GM18511 (cell line): ENCODE measurements at regions not wholly inside any gene's neighbourhood (a gene's known extent, or its start where the extent isn't known, plus 50 kb on each side); places are given as distances from the start of the nearest gene placed in this dataset.
"Not testable (repeated sequence)": the region's sequence is repeated elsewhere in the genome, so short reads cannot be mapped to it uniquely, and the experiment has no call there.

Experiments used
- ATAC-seq: cut with Tn5 transposase; IDR thresholded peaks from one replicate; pipeline ENCODE4 v1.9.1; 2021; ENCODE audit warnings: mild to moderate bottlenecking, moderate library complexity; ENCODE audit not compliant: unreplicated experiment

DNA sequence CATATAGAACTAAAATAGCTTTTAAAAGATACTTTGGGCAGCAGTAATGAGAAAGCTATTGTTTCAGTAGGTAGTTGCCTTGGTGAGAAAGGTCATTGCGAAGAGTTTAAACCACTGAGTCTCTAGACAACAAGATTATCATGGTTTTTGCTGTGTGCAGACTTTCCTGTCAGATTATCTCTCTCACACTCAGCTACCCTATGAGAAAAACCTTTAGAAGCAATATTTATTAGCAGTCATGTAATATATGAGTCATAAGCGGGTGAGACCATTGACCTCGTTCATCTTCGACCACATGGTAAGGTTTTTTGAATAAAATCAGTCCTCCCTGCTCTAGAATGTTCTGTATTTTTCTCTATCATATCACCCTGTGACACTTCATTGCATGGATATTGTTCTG lies 59.9 kb downstream of the GPR65 start:
- ATAC-seq = no peak

DNA sequence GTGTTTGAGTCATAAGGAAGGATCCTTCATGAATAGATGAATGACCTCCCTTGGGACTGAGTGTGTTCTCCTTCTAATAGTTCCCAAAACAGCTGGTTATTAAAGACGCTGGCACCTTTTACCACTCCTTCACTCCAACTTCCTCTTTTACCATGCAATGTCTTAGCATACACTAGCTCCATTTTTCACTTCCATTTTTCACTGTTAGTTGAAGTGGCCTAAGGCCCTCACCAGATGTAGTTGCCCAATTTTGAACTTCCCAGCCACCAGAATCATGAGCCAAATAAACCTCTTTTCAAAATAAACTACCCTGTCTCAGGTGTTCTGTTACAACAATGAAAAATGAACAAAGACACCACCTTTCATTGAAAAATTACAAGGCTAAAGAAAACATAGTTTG lies 64.7 kb downstream of the GPR65 start:
- no peak for ATAC-seq

GRCh38 chr14:88075269-88075981 lies 70.5 kb downstream of the GPR65 start:
- no peak for ATAC-seq

GRCh38 chr14:88078525-88078924 lies 73.6 kb downstream of the GPR65 start:
- ATAC-seq = no peak

DNA sequence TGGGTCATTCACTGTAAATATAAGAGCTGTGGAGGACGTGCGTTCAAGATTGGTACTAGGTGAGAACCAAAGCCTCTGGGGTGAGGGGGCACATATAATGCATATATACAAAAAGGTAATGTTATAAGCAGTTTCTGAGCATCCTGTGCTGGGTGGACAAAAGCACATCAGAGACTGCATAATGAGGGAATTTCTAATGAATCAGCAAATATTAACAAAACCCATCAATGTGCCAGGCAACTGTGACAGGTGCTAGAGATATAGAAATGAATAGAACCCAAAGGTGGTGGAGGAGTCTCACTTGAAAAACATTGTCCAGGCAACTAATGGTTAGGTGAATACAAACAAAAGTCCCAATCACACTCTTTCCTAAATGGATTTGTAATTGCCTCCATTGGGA lies 74.7 kb downstream of the GPR65 start:
- ATAC-seq = no peak

DNA sequence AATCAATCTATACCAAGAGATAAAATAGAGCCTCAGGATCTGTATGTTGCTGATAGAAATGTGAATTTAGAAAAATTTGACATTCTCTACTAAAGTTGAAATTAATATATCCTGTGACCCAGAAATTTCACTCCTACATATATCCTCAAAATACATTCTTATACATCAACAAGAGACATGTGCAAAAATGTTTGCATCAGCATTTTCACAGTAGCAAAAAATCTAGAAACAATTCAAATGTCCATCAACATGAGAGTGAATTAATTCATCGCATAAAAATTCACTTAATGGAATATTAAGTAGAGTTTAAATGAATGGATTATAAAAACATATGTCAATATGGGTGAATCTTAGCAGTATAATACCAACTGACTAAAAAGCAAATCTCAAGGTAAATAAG lies 80.8 kb downstream of the GPR65 start:
- no peak for ATAC-seq

DNA sequence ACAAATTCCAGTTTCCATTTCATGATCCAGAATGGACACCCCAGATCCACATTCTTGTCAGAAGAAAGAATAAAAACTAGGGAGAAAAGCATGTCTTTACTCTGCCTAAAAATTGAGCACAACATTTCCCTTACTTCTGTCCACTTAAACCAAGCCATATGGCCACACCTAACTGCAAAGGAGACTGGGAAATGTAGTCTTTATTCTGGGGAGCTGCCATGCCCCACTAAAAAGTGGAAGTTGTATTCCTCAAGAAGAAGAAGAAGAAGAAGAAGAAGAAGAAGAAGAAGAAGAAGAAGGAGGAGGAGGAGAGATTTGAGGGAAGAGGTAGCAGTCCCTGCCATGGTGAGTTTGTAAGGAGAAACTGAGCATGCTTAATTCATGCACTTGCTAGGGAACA lies 84.5 kb downstream of the GPR65 start:
- no peak for ATAC-seq

- ATAC-seq = no peak
Observed at GRCh38 chr14:88092529-88092928, 87.6 kb downstream of the GPR65 start.

DNA sequence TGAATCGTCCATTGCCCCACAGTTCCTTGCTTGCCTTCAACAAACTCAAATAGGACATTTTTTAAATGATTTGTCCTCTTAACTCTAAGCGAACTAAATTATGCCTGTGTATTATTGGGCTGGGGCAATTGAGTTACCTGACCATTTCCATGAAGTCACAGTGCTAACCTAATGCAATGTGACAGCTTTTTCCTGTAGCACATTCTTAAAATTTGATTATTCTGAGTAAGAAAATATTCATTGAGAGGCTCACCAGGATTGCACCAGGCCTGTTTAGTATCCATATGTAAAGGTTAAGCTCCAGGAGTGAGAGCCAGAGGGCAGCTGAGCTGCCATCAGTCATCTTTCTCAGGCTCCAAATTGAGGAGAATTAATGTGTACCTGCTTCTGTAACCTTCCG lies 90.9 kb downstream of the GPR65 start:
- no peak for ATAC-seq

DNA sequence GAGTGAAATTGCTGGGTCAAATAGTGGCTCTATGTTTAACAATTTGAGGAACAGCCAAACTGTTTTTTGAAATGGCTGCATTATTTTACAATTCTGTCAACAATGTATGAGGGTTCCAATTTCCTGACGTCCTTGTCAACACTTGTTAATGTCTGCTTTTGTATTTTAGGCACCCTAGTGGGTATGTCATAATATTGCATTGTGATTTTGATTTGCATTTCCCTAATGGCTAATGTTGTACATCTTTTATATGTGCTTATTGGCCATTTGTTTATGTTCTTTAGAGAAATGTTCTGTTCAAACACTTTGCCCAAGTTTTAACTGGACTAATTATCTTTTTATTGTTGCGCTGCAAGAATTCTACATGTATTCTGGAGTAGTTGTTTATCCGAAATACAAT lies 93.2 kb downstream of the GPR65 start:
- no peak for ATAC-seq

DNA sequence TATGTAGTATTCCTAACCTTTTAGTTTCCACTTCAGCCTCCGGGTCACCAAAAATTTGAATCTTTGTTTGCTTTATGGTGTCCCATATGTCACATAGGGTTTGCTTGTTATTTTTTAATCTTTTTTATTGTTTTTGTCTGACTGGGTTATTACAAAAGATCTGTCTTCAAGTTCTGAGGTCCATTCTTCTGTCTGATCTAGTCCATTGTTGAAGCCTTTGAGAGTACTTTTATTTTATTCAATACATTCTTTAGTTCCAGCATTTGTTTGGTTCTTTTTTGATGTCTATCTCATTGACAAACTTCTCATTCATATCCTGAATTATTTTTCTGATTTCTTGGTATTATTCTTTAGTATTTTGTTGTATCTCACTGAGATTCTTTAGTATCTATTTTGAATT lies 99.8 kb downstream of the GPR65 start:
- ATAC-seq = no peak

- no peak for ATAC-seq
Observed at GRCh38 chr14:88106377-88106776, 101.4 kb downstream of the GPR65 start.

DNA sequence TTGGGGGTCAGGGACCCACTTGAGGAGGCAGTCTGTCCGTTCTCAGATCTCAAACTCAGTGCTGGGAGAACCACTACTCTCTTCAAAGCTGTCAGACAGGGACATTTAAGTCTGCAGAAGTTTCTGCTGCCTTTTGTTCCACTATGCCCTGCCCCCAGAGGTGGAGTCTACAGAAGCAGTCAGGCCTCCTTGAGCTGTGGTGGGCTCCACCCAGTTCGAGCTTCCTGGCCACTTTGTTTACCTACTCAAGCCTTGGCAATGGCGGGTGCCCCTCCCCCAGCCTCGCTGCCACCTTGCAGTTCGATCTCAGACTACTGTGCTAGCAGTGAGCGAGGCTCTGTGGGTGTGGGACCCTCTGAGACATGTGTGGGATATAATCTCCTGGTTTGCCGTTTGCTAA lies 122.7 kb downstream of the GPR65 start:
- not testable (repeated sequence) for ATAC-seq

DNA sequence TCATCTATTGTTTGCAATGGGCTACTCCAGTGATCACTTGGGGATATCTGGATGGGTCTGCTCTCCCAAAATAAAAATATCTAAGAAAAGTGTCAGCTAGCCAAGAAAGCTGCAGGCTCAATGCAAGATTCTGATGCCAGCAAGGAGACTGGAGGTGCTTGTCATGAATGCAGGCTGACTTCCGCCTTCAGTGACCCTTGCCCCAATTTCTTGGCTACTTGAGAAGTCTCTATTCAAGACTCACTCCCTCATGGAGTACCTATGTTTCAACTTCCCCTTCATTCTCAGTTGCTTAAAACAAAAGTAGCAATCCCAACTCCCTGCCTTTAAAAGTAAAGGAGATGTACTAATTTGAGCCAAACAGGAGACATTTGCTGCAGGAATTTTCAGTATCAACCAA lies 123.9 kb downstream of the GPR65 start:
- ATAC-seq = no peak

GRCh38 chr14:88129306-88130056 lies 124.5 kb downstream of the GPR65 start:
- ATAC-seq = peak; percentile 82

- ATAC-seq = peak; percentile 43
Observed at GRCh38 chr14:88130057-88130432, 125.1 kb downstream of the GPR65 start.
